B cell (primary cell): ENCODE measurements at regions not wholly inside any gene's neighbourhood (a gene's known extent, or its start where the extent isn't known, plus 50 kb on each side); places are given as distances from the start of the nearest gene placed in this dataset.

ENCODE experiments used
- ATAC-seq: fragments of 200-7000 bp; cut with Tn5 transposase; one replicate; pipeline ENCODE4 v1.10.0; 2021; ENCODE audit warnings: low read depth, mild to moderate bottlenecking, moderate number of reproducible peaks, moderate library complexity
- CTCF ChIA-PET: fragments of 350-600 bp; sonication (Branson Sonifier 250); formaldehyde crosslinking; loops from one replicate; lab custom pipeline; 2021; ENCODE audit warnings: antibody characterized with exemption, inconsistent platforms; lab: Charles Lee
- POLR2A ChIA-PET: fragments of 350-600 bp; sonication (Branson Sonifier 250); formaldehyde crosslinking; loops from one replicate; lab custom pipeline; 2021; ENCODE audit warnings: antibody characterized with exemption; lab: Charles Lee
- DNase-seq: peaks from one replicate; pipeline ENCODE4 v3.0.0; 2013
- H2AFZ ChIP-seq: 2 replicates; pipeline ENCODE4 v1.6.1; 2012; ENCODE audit warnings: mild to moderate bottlenecking, low read depth, low read length; ENCODE audit not compliant: insufficient read depth, poor library complexity, severe bottlenecking
- H3K27ac ChIP-seq, 2 donors: 1 replicate in 1 of 2; 2 replicates in 1 of 2; pipeline ENCODE4 v1.5.1; 2012 to 2013; ENCODE audit warnings: low read length in 2 of 2, mild to moderate bottlenecking in 2 of 2, moderate library complexity in 1 of 2
- H3K27me3 ChIP-seq, 4 experiments: fragments of 200-600 bp in 1 of 4; sonication (generic) in 1 of 4; replicated peaks in 1 of 4; 1 replicate in 2 of 4; 2 replicates in 2 of 4; pipeline versions ENCODE4 v1.6.1 to v1.7.0; 2013 to 2016; ENCODE audit warnings: low read length in 3 of 4, mild to moderate bottlenecking in 2 of 4, mixed read lengths in 1 of 4, moderate library complexity in 1 of 4; ENCODE audit not compliant: insufficient read depth in 4 of 4, control insufficient read depth in 3 of 4; ENCODE audit errors: control extremely low read depth in 1 of 4
- H3K36me3 ChIP-seq, 2 experiments: replicated peaks in 1 of 2; 1 replicate in 1 of 2; 2 replicates in 1 of 2; pipeline versions ENCODE4 v1.6.1 to v1.7.1; 2013; ENCODE audit warnings: low read length in 1 of 2; ENCODE audit not compliant: insufficient read depth in 2 of 2, control insufficient read depth in 1 of 2; ENCODE audit errors: control extremely low read depth in 1 of 2, extremely low read depth in 1 of 2
- H3K4me1 ChIP-seq, 2 donors: fragments of 200-600 bp in 1 of 2; sonication (generic) in 1 of 2; 1 replicate in 1 of 2; 2 replicates in 1 of 2; pipeline versions ENCODE4 v1.5.1 to v1.6.1; 2013 to 2017; ENCODE audit warnings: low read length in 2 of 2; ENCODE audit not compliant: control insufficient read depth in 2 of 2, insufficient read depth in 2 of 2
- H3K4me2 ChIP-seq: replicated peaks from 2 replicates; pipeline ENCODE3; 2012; ENCODE audit warnings: mild to moderate bottlenecking, low read depth, low read length; ENCODE audit not compliant: poor library complexity, severe bottlenecking
- H3K4me3 ChIP-seq, 5 experiments: fragments of 200-600 bp in 1 of 5; sonication (generic) in 1 of 5; 1 replicate in 3 of 5; 2 replicates in 2 of 5; pipeline versions ENCODE4 v1.5.1 to v1.7.0; 2011 to 2016; ENCODE audit warnings: low read length in 4 of 5, mild to moderate bottlenecking in 4 of 5, low read depth in 2 of 5, control low read depth in 1 of 5, moderate library complexity in 1 of 5; ENCODE audit not compliant: insufficient read depth in 1 of 5; ENCODE audit errors: control extremely low read depth in 1 of 5, extremely low read depth in 1 of 5
- H3K79me2 ChIP-seq: fragments of 200-600 bp; sonication (generic); one replicate; pipeline ENCODE4 v1.6.0; 2016; ENCODE audit warnings: low read length; ENCODE audit not compliant: control insufficient read depth, insufficient read depth
- H3K9ac ChIP-seq: fragments of 200-600 bp; sonication (generic); 2 replicates; pipeline ENCODE4 v1.6.1; 2017; ENCODE audit warnings: mild to moderate bottlenecking, low read length, moderate library complexity
- H3K9me3 ChIP-seq, 3 donors: one replicate each; pipeline versions ENCODE4 v1.6.1 to v1.7.1; 2013; ENCODE audit warnings: low read length in 2 of 3; ENCODE audit not compliant: control insufficient read depth in 2 of 3, insufficient read depth in 1 of 3; ENCODE audit errors: control extremely low read depth in 1 of 3
- H4K20me1 ChIP-seq: 2 replicates; pipeline ENCODE4 v1.6.0; 2012; ENCODE audit warnings: mild to moderate bottlenecking, low read length; ENCODE audit not compliant: insufficient read depth, control insufficient read depth, poor library complexity, severe bottlenecking
- H3K27ac Mint-ChIP-seq: one replicate; pipeline ENCODE4 v1.8.0; 2021; ENCODE audit warnings: mixed read lengths
- H3K27me3 Mint-ChIP-seq: one replicate; pipeline ENCODE4 v1.8.0; 2021; ENCODE audit warnings: mixed read lengths
- H3K4me1 Mint-ChIP-seq: one replicate; pipeline ENCODE4 v1.8.0; 2021; ENCODE audit warnings: mixed read lengths
- H3K4me3 Mint-ChIP-seq: one replicate; pipeline ENCODE4 v1.8.0; 2021; ENCODE audit warnings: mixed read lengths
- H3K9me3 Mint-ChIP-seq: one replicate; pipeline ENCODE4 v1.8.0; 2022; ENCODE audit warnings: mixed read lengths; ENCODE audit not compliant: insufficient read depth
- EZH2 ChIP-seq: IDR thresholded peaks from 2 replicates; pipeline ENCODE4 v1.6.1; 2012; ENCODE audit warnings: borderline replicate concordance, low read depth, mild to moderate bottlenecking, moderate library complexity, low read length; ENCODE audit not compliant: insufficient read depth, poor library complexity, severe bottlenecking
- WGBS: methylation state at CpG from one replicate; pipeline ENCODE4 v1.1.5; 2013; ENCODE audit warnings: missing lambda C conversion rate; ENCODE audit not compliant: insufficient coverage; 5-methylcytosine and 5-hydroxymethylcytosine counted together
- intact Hi-C: fragments of 100-400 bp; cut with micrococcal nuclease; formaldehyde crosslinking; loops from one replicate; pipeline ENCODE4 v1.10.0; 2022
- TF ChIP-seq, protein P1 (sequence below): fragments of 200-600 bp; IDR thresholded peaks from one replicate; pipeline ENCODE4 v1.8.0; 2022; ENCODE audit warnings: antibody characterized with exemption, mild to moderate bottlenecking

DNA sequence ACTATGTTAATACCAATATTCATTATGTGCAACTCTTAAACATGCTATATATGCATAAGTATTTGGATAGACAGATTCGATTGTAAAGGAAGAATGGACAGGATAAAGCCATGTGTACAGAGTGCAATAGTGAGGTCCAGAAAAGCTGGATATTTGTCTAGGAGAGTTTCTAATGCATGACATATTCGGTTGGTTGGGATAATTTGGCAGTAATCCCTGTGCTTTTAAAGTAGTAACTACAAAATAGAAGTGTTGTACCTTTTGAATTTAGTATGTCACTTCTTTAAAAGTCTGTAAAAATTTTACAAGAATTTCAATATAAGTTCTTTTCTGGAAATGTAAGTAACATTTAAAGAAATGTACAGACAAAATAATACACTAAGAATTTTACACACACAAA is 774.5 kb downstream of the USP25 start:
- CTCF ChIA-PET = no interaction called here
- WGBS = no CpG with 5 or more reads among the region's 2 CpGs

DNA sequence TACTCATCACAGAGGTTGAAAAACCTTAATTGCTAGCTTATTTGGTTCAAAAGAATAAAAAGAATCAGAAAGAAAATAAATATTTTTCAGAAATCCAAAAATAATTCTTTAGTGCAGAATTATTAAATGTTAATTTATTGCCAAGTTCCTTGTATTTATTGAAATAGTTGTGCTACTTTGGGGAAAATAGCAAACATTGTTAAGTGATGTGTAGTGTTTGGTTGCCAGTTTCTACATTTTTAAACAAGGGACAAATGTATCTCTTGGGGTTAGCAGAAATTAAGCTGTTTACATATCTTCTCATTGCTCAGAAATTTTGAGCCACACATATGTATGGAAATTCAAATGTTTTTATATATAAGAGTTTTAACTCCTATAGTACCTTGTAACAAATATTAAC is 775.0 kb downstream of the USP25 start:
- Histone ChIP-seq H3K9ac (no peak overlapping the region), H3K36me3 (no peaks in the 10 kb centered on the region), H3K27ac (no peak overlapping the region), H3K9me3 (no peaks in the 10 kb centered on the region), H3K79me2 (no peaks in the 10 kb centered on the region), H3K4me2 (no peak overlapping the region), H3K4me1 (no peaks in the 10 kb centered on the region), H2AFZ (no peak overlapping the region), H4K20me1 (no peaks in the 10 kb centered on the region), H3K27me3 (no peaks in the 10 kb centered on the region), H3K4me3 (no peak overlapping the region)
- no peak overlapping the region for H3K27ac Mint-ChIP-seq
- intact Hi-C loops = no loop called here
- H3K4me1 Mint-ChIP-seq = no peaks in the 10 kb centered on the region
- no peak for DNase-seq
- CTCF ChIA-PET = no interaction called here
- TF ChIP-seq EZH2 = no peak
- TF ChIP-seq, protein P1, sequence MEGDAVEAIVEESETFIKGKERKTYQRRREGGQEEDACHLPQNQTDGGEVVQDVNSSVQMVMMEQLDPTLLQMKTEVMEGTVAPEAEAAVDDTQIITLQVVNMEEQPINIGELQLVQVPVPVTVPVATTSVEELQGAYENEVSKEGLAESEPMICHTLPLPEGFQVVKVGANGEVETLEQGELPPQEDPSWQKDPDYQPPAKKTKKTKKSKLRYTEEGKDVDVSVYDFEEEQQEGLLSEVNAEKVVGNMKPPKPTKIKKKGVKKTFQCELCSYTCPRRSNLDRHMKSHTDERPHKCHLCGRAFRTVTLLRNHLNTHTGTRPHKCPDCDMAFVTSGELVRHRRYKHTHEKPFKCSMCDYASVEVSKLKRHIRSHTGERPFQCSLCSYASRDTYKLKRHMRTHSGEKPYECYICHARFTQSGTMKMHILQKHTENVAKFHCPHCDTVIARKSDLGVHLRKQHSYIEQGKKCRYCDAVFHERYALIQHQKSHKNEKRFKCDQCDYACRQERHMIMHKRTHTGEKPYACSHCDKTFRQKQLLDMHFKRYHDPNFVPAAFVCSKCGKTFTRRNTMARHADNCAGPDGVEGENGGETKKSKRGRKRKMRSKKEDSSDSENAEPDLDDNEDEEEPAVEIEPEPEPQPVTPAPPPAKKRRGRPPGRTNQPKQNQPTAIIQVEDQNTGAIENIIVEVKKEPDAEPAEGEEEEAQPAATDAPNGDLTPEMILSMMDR = no peak
- no peaks in the 10 kb centered on the region for H3K9me3 Mint-ChIP-seq
- no peak for ATAC-seq
- POLR2A ChIA-PET = no interaction called here
- H3K27me3 Mint-ChIP-seq = no peaks in the 10 kb centered on the region
- no peak overlapping the region for H3K4me3 Mint-ChIP-seq

More for the DNA sequence above, 774.5 kb downstream of the USP25 start:
- H3K4me3 ChIP-seq = no peak overlapping the region
- no peaks in the 10 kb centered on the region for H3K27me3 ChIP-seq
- H3K4me2 ChIP-seq = no peak overlapping the region
- H3K9me3 ChIP-seq = no peaks in the 10 kb centered on the region
- no peak for ATAC-seq
- no peaks in the 10 kb centered on the region for H3K27me3 Mint-ChIP-seq
- no peaks in the 10 kb centered on the region for H3K4me1 ChIP-seq
- TF ChIP-seq, protein P1 = no peak
- TF ChIP-seq EZH2 = no peak
- H3K36me3 ChIP-seq = no peaks in the 10 kb centered on the region
- intact Hi-C loops = no loop called here
- DNase-seq = no peak
- no peak overlapping the region for H2AFZ ChIP-seq
- no peaks in the 10 kb centered on the region for H4K20me1 ChIP-seq
- no peak overlapping the region for H3K27ac Mint-ChIP-seq
- no peaks in the 10 kb centered on the region for H3K4me1 Mint-ChIP-seq
- H3K4me3 Mint-ChIP-seq = no peak overlapping the region
- H3K9ac ChIP-seq = no peak overlapping the region
- no peaks in the 10 kb centered on the region for H3K9me3 Mint-ChIP-seq
- H3K27ac ChIP-seq = no peak overlapping the region
- POLR2A ChIA-PET = no interaction called here
- H3K79me2 ChIP-seq = no peaks in the 10 kb centered on the region
